ENCODE measurements at regions not wholly inside any gene's neighbourhood (a gene's known extent, or its start where the extent isn't known, plus 50 kb on each side); places are given as distances from the start of the nearest gene placed in this dataset.
A peak's percentile ranks its signal among the peaks of the same experiment; 100 is the strongest.

- TF ChIP-seq, protein P1, sequence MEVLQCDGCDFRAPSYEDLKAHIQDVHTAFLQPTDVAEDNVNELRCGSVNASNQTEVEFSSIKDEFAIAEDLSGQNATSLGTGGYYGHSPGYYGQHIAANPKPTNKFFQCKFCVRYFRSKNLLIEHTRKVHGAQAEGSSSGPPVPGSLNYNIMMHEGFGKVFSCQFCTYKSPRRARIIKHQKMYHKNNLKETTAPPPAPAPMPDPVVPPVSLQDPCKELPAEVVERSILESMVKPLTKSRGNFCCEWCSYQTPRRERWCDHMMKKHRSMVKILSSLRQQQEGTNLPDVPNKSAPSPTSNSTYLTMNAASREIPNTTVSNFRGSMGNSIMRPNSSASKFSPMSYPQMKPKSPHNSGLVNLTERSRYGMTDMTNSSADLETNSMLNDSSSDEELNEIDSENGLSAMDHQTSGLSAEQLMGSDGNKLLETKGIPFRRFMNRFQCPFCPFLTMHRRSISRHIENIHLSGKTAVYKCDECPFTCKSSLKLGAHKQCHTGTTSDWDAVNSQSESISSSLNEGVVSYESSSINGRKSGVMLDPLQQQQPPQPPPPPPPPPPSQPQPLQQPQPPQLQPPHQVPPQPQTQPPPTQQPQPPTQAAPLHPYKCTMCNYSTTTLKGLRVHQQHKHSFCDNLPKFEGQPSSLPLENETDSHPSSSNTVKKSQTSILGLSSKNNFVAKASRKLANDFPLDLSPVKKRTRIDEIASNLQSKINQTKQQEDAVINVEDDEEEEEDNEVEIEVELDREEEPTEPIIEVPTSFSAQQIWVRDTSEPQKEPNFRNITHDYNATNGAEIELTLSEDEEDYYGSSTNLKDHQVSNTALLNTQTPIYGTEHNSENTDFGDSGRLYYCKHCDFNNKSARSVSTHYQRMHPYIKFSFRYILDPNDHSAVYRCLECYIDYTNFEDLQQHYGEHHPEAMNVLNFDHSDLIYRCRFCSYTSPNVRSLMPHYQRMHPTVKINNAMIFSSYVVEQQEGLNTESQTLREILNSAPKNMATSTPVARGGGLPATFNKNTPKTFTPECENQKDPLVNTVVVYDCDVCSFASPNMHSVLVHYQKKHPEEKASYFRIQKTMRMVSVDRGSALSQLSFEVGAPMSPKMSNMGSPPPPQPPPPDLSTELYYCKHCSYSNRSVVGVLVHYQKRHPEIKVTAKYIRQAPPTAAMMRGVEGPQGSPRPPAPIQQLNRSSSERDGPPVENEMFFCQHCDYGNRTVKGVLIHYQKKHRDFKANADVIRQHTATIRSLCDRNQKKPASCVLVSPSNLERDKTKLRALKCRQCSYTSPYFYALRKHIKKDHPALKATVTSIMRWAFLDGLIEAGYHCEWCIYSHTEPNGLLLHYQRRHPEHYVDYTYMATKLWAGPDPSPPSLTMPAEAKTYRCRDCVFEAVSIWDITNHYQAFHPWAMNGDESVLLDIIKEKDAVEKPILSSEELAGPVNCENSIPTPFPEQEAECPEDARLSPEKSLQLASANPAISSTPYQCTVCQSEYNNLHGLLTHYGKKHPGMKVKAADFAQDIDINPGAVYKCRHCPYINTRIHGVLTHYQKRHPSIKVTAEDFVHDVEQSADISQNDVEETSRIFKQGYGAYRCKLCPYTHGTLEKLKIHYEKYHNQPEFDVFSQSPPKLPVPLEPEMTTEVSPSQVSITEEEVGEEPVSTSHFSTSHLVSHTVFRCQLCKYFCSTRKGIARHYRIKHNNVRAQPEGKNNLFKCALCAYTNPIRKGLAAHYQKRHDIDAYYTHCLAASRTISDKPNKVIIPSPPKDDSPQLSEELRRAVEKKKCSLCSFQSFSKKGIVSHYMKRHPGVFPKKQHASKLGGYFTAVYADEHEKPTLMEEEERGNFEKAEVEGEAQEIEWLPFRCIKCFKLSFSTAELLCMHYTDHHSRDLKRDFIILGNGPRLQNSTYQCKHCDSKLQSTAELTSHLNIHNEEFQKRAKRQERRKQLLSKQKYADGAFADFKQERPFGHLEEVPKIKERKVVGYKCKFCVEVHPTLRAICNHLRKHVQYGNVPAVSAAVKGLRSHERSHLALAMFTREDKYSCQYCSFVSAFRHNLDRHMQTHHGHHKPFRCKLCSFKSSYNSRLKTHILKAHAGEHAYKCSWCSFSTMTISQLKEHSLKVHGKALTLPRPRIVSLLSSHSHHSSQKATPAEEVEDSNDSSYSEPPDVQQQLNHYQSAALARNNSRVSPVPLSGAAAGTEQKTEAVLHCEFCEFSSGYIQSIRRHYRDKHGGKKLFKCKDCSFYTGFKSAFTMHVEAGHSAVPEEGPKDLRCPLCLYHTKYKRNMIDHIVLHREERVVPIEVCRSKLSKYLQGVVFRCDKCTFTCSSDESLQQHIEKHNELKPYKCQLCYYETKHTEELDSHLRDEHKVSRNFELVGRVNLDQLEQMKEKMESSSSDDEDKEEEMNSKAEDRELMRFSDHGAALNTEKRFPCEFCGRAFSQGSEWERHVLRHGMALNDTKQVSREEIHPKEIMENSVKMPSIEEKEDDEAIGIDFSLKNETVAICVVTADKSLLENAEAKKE (CRISPR knock-in tag; IDR thresholded peaks at IDR 0.05): no peak
- TF ChIP-seq CREB1 (CRISPR knock-in tag; IDR thresholded peaks at IDR 0.05; ENCODE audit: low read depth) (no peak), POLR2AphosphoS5 (IDR thresholded peaks at IDR 0.05; ENCODE audit: low read depth) (no peak), EZH2 (IDR thresholded peaks at IDR 0.05; ENCODE audit: low read depth, unreplicated experiment) (no peak), ZNF114 (CRISPR knock-in tag; IDR thresholded peaks at IDR 0.05) (no peak)
- TF ChIP-seq, protein P2, sequence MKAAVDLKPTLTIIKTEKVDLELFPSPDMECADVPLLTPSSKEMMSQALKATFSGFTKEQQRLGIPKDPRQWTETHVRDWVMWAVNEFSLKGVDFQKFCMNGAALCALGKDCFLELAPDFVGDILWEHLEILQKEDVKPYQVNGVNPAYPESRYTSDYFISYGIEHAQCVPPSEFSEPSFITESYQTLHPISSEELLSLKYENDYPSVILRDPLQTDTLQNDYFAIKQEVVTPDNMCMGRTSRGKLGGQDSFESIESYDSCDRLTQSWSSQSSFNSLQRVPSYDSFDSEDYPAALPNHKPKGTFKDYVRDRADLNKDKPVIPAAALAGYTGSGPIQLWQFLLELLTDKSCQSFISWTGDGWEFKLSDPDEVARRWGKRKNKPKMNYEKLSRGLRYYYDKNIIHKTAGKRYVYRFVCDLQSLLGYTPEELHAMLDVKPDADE (IDR thresholded peaks at IDR 0.05): no peak
Observed at GRCh38 chr12:72100854-72101253, 162.2 kb downstream of the TPH2 start (continued).

DNA sequence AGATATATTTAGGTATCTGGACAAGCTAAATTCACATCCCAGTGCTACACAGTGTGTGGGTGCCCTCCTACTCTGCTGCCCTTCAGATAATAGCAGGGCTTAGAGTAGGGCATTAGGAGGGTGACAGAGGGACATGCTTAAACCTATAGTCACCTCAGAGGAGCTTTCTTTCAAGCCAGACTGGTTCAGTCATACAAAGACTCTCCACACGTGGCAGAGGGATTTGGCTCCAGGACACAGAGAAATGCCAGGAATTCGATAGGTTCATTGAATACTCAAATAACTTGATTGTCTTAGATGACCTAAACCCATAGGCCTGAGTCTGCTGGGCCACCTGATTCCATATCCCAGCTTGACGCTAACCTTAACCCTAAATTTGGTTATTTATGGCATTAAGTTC, 163.5 kb downstream of the TPH2 start:
- ATAC-seq (peak; percentile 66), DNase-seq (ENCODE audit: low spot score) (peak; percentile 40)
- H3K4me3 Mint-ChIP-seq: no peak overlapping the region
- no peaks in the 10 kb centered on the region for H3K36me3 ChIP-seq (ENCODE audit: insufficient read depth)
- peaks cover 9% of the 10 kb centered on the region; the same call in 1 of the 2 replicates for H3K9me2 ChIP-seq (ENCODE audit: insufficient read depth)
- peaks cover 8% of the 10 kb centered on the region; the same call in 2 of the 3 replicates for H3K4me1 Mint-ChIP-seq
- peak overlapping the region; percentile 40 for H2AFZ ChIP-seq
- H3K4me1 ChIP-seq (ENCODE audit: insufficient read depth): peaks cover 18% of the 10 kb centered on the region
- TF ChIP-seq POLR2AphosphoS5 (IDR thresholded peaks at IDR 0.05; ENCODE audit: low read depth): no peak
- no peak overlapping the region for H3K27ac ChIP-seq (ENCODE audit: low read depth)
- no peaks in the 10 kb centered on the region for H3K36me3 Mint-ChIP-seq (ENCODE audit: low read depth)
- H3K27me3 Mint-ChIP-seq (ENCODE audit: insufficient read depth, low read depth, poor library complexity): peaks cover 3% of the 10 kb centered on the region
- H3K27ac Mint-ChIP-seq: no peak overlapping the region
- H3K79me2 ChIP-seq (replicated peaks; ENCODE audit: insufficient read depth): no peaks in the 10 kb centered on the region
- 0 out of 2 replicates have a peak overlapping the region, but pooled peaks have one; percentile 8 for H3K4me2 ChIP-seq
- no peaks in the 10 kb centered on the region for H4K20me1 ChIP-seq (replicated peaks; ENCODE audit: insufficient read depth)
- no peak overlapping the region for H3K4me3 ChIP-seq
- no peaks in the 10 kb centered on the region for H3K9me3 Mint-ChIP-seq
- H3F3A ChIP-seq (replicated peaks; ENCODE audit: low read depth): no peaks in the 10 kb centered on the region
- H3K27me3 ChIP-seq (ENCODE audit: insufficient read depth): no peaks in the 10 kb centered on the region

All from GM23338 (cell line).